Heart left ventricle (tissue), 16 donors: ENCODE measurements at regions not wholly inside any gene's neighbourhood (a gene's known extent, or its start where the extent isn't known, plus 50 kb on each side); places are given as distances from the start of the nearest gene placed in this dataset.

Experiments used
- ATAC-seq, 4 donors: fragments of 200-7000 bp; cut with Tn5 transposase; one replicate each; pipeline ENCODE4 v1.9.1; 2020 to 2022; ENCODE audit warnings: moderate library complexity in 4 of 4, mild to moderate bottlenecking in 3 of 4, moderate number of reproducible peaks in 1 of 4
- DNase-seq, 5 donors: peaks; one replicate each; pipeline ENCODE4 v3.0.0-alpha.2; 2020
- H3K27ac ChIP-seq, 12 donors: fragments of 200-600 bp; sonication (generic) in 4 of 12; one replicate each; pipeline versions ENCODE4 v1.5.0 to v1.8.0; 2016 to 2022; ENCODE audit warnings: mild to moderate bottlenecking in 2 of 12
- H3K27me3 ChIP-seq, 9 donors: fragments of 200-600 bp; sonication (generic) in 2 of 9; one replicate each; pipeline versions ENCODE4 v1.5.1 to v1.8.0; 2016 to 2022; ENCODE audit warnings: mild to moderate bottlenecking in 3 of 9
- H3K36me3 ChIP-seq, 9 donors: fragments of 200-600 bp; sonication (generic) in 2 of 9; one replicate each; pipeline versions ENCODE4 v1.5.0 to v1.8.0; 2018 to 2022; ENCODE audit warnings: mild to moderate bottlenecking in 2 of 9
- H3K4me1 ChIP-seq, 12 donors: fragments of 200-600 bp; sonication (generic) in 4 of 12; one replicate each; pipeline versions ENCODE4 v1.5.0 to v1.8.0; 2016 to 2022; ENCODE audit warnings: mild to moderate bottlenecking in 3 of 12
- H3K4me3 ChIP-seq, 12 donors: fragments of 200-600 bp; sonication (generic) in 4 of 12; one replicate each; pipeline versions ENCODE4 v1.5.0 to v1.8.0; 2017 to 2022; ENCODE audit warnings: mild to moderate bottlenecking in 9 of 12, moderate library complexity in 4 of 12
- H3K9me3 ChIP-seq, 12 donors: fragments of 200-600 bp; sonication (generic) in 4 of 12; one replicate each; pipeline versions ENCODE4 v1.5.0 to v1.8.0; 2016 to 2022; ENCODE audit warnings: mild to moderate bottlenecking in 1 of 12
- POLR2A ChIP-seq, 2 donors: fragments of 450-650 bp; IDR thresholded peaks; one replicate each; pipeline ENCODE4 v1.6.1; 2017; ENCODE audit warnings: antibody characterized with exemption in 2 of 2, mild to moderate bottlenecking in 2 of 2, moderate library complexity in 2 of 2
- WGBS, 4 donors: extraction: QIAGEN DNeasy Blood & Tissue Kit in 2 of 4; methylation state at CpG; one replicate each; pipeline versions ENCODE4 v1.1.5 to v1.1.7; 2013 to 2018; 5-methylcytosine and 5-hydroxymethylcytosine counted together
- intact Hi-C, 10 donors: fragments of 100-400 bp; cut with DNase I; formaldehyde crosslinking; loops; one replicate each; pipeline versions ENCODE4 v1.11.1 to v1.14.2; 2022
- TF ChIP-seq, protein P1 (sequence below), 12 donors: fragments of 200-600 bp; sonication (generic) in 4 of 12; IDR thresholded peaks; one replicate each; pipeline versions ENCODE4 v1.5.0 to v1.8.0; 2018 to 2022; ENCODE audit warnings: antibody characterized with exemption in 12 of 12, mild to moderate bottlenecking in 5 of 12
- donor health status: ischemic (EF 13 %, LVEDD 7.1; RV severe dilation, severe dysfunction).
- donor health status: healthy with polysubstance abuse.
- donor health status: DM: no; HTN: yes; CAD: no.
- donor health status: DM: no; HTN: no; CAD: no.
- donor health status: ischemic (EF 25% LVEDD 6.9; RV normal size, moderate dysfunction).
- donor health status: ischemic (EF 25% LVEDD 5.7; RV mildly dilated, moderate dysfunction).
- donor health status: healthy.
- donor health status: DM: yes; HTN: yes; CAD: no.
- donor health status: ischemic (EF 35%, LVEDD 5.7; RV mildly dilated, moderate dysfunction).
- donor health status: nonischemic (EF 11% LVEDD 7.7; RV severe dilation, severe dysfunction).
- donor health status: DM: yes; HTN: yes; CAD: no.
- donor health status: PGD.
- donor health status: ischemic (EF 29% LVEDD 5.4; RV normal size, mild dysfunction).
- donor health status: nonischemic (EF 23%, LVEDD 6.1; RV moderate dilation, normal function).

- ATAC-seq = no peak
These were observed 310.7 kb upstream of the CDH4 start for GRCh38 chr20:60941379-60941778.

GRCh38 chr20:60947819-60948218 lies 304.2 kb upstream of the CDH4 start:
- no peaks in the 10 kb centered on the region for H3K36me3 ChIP-seq
- H3K4me1 ChIP-seq = no peaks in the 10 kb centered on the region
- H3K27me3 ChIP-seq = peaks cover 0 to 7% (median 0%) of the 10 kb centered on the region in 9 donors
- TF ChIP-seq POLR2A (IDR thresholded peaks at IDR 0.05) = no peak
- TF ChIP-seq, protein P1, sequence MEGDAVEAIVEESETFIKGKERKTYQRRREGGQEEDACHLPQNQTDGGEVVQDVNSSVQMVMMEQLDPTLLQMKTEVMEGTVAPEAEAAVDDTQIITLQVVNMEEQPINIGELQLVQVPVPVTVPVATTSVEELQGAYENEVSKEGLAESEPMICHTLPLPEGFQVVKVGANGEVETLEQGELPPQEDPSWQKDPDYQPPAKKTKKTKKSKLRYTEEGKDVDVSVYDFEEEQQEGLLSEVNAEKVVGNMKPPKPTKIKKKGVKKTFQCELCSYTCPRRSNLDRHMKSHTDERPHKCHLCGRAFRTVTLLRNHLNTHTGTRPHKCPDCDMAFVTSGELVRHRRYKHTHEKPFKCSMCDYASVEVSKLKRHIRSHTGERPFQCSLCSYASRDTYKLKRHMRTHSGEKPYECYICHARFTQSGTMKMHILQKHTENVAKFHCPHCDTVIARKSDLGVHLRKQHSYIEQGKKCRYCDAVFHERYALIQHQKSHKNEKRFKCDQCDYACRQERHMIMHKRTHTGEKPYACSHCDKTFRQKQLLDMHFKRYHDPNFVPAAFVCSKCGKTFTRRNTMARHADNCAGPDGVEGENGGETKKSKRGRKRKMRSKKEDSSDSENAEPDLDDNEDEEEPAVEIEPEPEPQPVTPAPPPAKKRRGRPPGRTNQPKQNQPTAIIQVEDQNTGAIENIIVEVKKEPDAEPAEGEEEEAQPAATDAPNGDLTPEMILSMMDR (IDR thresholded peaks at IDR 0.05) = no peak
- DNase-seq (no peak), ATAC-seq (no peak)
- H3K4me3 ChIP-seq = no peak overlapping the region
- intact Hi-C loops = no loop called here
- H3K27ac ChIP-seq = no peak overlapping the region
- no peaks in the 10 kb centered on the region for H3K9me3 ChIP-seq
- 81 to 85% (median 83%) methylated on average over 7 of the region's 7 CpGs for WGBS, 4 donors

More at GRCh38 chr20:60941379-60941778, 310.7 kb upstream of the CDH4 start:
- Histone ChIP-seq H3K4me3 (no peak overlapping the region), H3K27ac (no peak overlapping the region), H3K4me1 (no peaks in the 10 kb centered on the region), H3K9me3 (no peaks in the 10 kb centered on the region), H3K36me3 (no peaks in the 10 kb centered on the region), H3K27me3 (peaks cover 0 to 10% (median 0%) of the 10 kb centered on the region in 9 donors)
- DNase-seq = no peak
- TF ChIP-seq, protein P1 (IDR thresholded peaks at IDR 0.05) = no peak
- TF ChIP-seq POLR2A (IDR thresholded peaks at IDR 0.05) = no peak
- intact Hi-C loops = no loop called here
- 69 to 89% (median 81%) methylated on average over 6 of the region's 6 CpGs for WGBS, 4 donors

GRCh38 chr20:60948224-60948623 lies 303.8 kb upstream of the CDH4 start:
- no peaks in the 10 kb centered on the region for H3K9me3 ChIP-seq
- H3K4me3 ChIP-seq = no peak overlapping the region
- no peak for TF ChIP-seq POLR2A (IDR thresholded peaks at IDR 0.05)
- TF ChIP-seq, protein P1 (IDR thresholded peaks at IDR 0.05) = no peak
- H3K4me1 ChIP-seq = no peaks in the 10 kb centered on the region
- H3K27ac ChIP-seq = no peak overlapping the region
- no peaks in the 10 kb centered on the region for H3K36me3 ChIP-seq
- peaks cover 0 to 7% (median 0%) of the 10 kb centered on the region in 9 donors for H3K27me3 ChIP-seq
- intact Hi-C loops = no loop called here
- WGBS, 4 donors = 78 to 85% (median 83%) methylated on average over 8 of the region's 8 CpGs
- no peak for ATAC-seq
- DNase-seq = no peak

- Histone ChIP-seq H3K4me1 (no peaks in the 10 kb centered on the region), H3K36me3 (no peaks in the 10 kb centered on the region), H3K27ac (no peak overlapping the region), H3K9me3 (no peaks in the 10 kb centered on the region), H3K4me3 (no peak overlapping the region), H3K27me3 (peaks cover 0 to 4% (median 0%) of the 10 kb centered on the region in 9 donors)
- ATAC-seq (no peak), DNase-seq (no peak)
- intact Hi-C loops = no loop called here
- WGBS, 4 donors = 78 to 83% (median 80%) methylated on average over 5 of the region's 5 CpGs
- TF ChIP-seq POLR2A (IDR thresholded peaks at IDR 0.05) = no peak
- TF ChIP-seq, protein P1 (IDR thresholded peaks at IDR 0.05) = no peak
These were observed 301.5 kb upstream of the CDH4 start for GRCh38 chr20:60950561-60950960.
